ENCODE measurements at regions not wholly inside any gene's neighbourhood (a gene's known extent, or its start where the extent isn't known, plus 50 kb on each side); places are given as distances from the start of the nearest gene placed in this dataset.

- TF ChIP-seq, protein P1, sequence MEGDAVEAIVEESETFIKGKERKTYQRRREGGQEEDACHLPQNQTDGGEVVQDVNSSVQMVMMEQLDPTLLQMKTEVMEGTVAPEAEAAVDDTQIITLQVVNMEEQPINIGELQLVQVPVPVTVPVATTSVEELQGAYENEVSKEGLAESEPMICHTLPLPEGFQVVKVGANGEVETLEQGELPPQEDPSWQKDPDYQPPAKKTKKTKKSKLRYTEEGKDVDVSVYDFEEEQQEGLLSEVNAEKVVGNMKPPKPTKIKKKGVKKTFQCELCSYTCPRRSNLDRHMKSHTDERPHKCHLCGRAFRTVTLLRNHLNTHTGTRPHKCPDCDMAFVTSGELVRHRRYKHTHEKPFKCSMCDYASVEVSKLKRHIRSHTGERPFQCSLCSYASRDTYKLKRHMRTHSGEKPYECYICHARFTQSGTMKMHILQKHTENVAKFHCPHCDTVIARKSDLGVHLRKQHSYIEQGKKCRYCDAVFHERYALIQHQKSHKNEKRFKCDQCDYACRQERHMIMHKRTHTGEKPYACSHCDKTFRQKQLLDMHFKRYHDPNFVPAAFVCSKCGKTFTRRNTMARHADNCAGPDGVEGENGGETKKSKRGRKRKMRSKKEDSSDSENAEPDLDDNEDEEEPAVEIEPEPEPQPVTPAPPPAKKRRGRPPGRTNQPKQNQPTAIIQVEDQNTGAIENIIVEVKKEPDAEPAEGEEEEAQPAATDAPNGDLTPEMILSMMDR (conservative IDR thresholded peaks at IDR 0.05; ENCODE audit: control insufficient read depth, insufficient read depth, low read depth, low read length): no peak
- no peak overlapping the region for H3K4me3 ChIP-seq (ENCODE audit: control insufficient read depth, low read depth, low read length)
- no peak for DNase-seq (ENCODE audit: low read depth)
Measured at GRCh38 chrX:129239371-129239770, 283.9 kb downstream of the SMARCA1 start.

DNA sequence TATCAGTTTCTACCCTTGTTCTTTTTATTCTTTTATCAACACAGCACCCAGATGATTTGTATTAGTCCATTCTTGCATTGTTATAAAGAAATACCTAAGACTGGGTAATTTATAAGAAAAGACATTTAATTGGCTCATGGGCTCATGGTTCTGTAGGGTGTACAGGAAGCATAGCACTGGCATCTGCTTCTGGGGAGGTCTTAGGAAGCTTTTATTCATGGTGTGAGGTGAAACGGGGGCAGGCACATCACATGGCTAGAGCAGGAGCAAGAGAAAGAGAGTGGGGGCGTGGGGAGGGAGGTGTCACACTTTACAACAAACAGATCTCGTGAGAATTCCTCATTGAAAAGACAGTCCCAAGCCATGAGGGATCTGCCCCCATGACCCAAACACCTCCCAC lies 285.3 kb downstream of the SMARCA1 start:
- TF ChIP-seq, protein P1 (conservative IDR thresholded peaks at IDR 0.05; ENCODE audit: control insufficient read depth, insufficient read depth, low read depth, low read length): no peak
- no peak overlapping the region for H3K4me3 ChIP-seq (ENCODE audit: control insufficient read depth, low read depth, low read length)
- no peak for DNase-seq (ENCODE audit: low read depth)

GRCh38 chrX:129235903-129236302 lies 287.4 kb downstream of the SMARCA1 start:
- TF ChIP-seq, protein P1 (conservative IDR thresholded peaks at IDR 0.05; ENCODE audit: control insufficient read depth, insufficient read depth, low read depth, low read length): no peak
- no peak for DNase-seq (ENCODE audit: low read depth)
- no peak overlapping the region for H3K4me3 ChIP-seq (ENCODE audit: control insufficient read depth, low read depth, low read length)

DNA sequence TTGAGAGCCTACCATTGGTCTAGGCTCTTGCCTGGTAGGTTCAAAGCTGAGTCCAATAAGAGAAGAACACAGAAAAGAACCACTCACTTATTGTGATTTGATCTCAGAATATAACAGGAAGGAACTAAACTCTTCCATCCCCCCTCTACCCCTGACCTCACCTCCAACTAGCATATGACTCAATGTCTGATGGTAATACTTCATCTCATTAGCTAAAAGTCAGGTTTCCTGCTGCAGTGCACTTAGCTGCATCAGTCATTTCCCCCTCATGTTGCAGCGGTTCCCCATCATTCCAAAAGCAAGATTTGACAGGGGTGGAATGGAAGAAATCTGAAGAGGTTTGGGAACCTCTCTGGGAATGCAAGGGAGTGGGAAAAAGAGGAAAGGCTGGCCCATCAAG lies 289.5 kb downstream of the SMARCA1 start:
- H3K4me3 ChIP-seq (ENCODE audit: control insufficient read depth, low read depth, low read length): no peak overlapping the region
- no peak for DNase-seq (ENCODE audit: low read depth)
- TF ChIP-seq, protein P1 (conservative IDR thresholded peaks at IDR 0.05; ENCODE audit: control insufficient read depth, insufficient read depth, low read depth, low read length): no peak

DNA sequence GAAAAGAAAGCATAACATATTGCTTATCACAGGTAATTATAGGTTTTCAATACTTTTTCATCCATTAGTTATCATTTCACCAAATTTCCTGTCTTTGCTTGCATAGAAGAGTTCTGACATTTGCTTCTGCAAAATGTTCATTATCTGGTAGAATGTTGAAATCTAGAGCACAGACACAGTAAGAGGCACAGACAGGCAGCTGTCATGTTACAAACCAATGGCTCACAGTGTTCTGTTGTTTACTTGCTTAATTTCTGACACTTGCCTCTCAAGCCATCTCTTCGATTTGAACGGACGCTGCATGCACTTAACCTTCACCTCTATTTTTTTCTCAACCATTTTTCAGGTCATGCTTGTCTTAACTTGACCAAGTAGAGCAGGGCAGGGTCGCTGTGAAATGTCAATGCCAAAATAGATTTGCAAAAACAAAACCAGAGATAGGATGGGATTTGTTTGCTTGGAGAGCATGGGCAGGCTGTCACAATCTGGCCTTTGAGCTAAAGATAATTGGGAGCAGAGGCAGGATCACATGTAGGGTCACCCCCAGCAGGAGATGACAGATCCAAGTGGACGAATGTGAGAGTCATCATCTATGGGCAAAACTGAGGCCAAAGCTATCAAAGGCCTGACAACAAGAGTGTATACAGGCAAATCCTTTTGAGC lies 292.3 kb downstream of the SMARCA1 start:
- H3K4me3 ChIP-seq (ENCODE audit: control insufficient read depth, low read depth, low read length): no peak overlapping the region
- no peak for DNase-seq (ENCODE audit: low read depth)
- TF ChIP-seq, protein P1 (conservative IDR thresholded peaks at IDR 0.05; ENCODE audit: control insufficient read depth, insufficient read depth, low read depth, low read length): no peak

GRCh38 chrX:129230168-129230567 lies 293.1 kb downstream of the SMARCA1 start:
- DNase-seq (ENCODE audit: low read depth): no peak
- TF ChIP-seq, protein P1 (conservative IDR thresholded peaks at IDR 0.05; ENCODE audit: control insufficient read depth, insufficient read depth, low read depth, low read length): no peak
- no peak overlapping the region for H3K4me3 ChIP-seq (ENCODE audit: control insufficient read depth, low read depth, low read length)

- TF ChIP-seq, protein P1 (conservative IDR thresholded peaks at IDR 0.05; ENCODE audit: control insufficient read depth, insufficient read depth, low read depth, low read length): no peak
- H3K4me3 ChIP-seq (ENCODE audit: control insufficient read depth, low read depth, low read length): no peak overlapping the region
- no peak for DNase-seq (ENCODE audit: low read depth)
Measured at GRCh38 chrX:129227366-129227765, 295.9 kb downstream of the SMARCA1 start.

Data from fibroblast of mammary gland (primary cell).